AG04450 (cell line): ENCODE measurements at regions not wholly inside any gene's neighbourhood (a gene's known extent, or its start where the extent isn't known, plus 50 kb on each side); places are given as distances from the start of the nearest gene placed in this dataset.

Experiments used
- CTCF ChIA-PET: fragments of 300-600, 350-600 bp; formaldehyde crosslinking; extraction: SDS; loops from one replicate; lab custom pipeline; 2022; ENCODE audit warnings: antibody characterized with exemption, inconsistent platforms; lab: Charles Lee
- POLR2A ChIA-PET: fragments of 350-600 bp; formaldehyde crosslinking; extraction: SDS; loops from one replicate; lab custom pipeline; 2021; ENCODE audit warnings: antibody characterized with exemption, inconsistent platforms; lab: Yijun Ruan, JAX
- DNase-seq: peaks from one replicate; pipeline ENCODE4 v3.0.0-alpha.2; 2011; ENCODE audit warnings: low read depth, low spot score
- H3K27ac ChIP-seq: one replicate; pipeline ENCODE4 v1.5.1; 2012; ENCODE audit warnings: low read depth, low read length, control low read depth
- H3K27me3 ChIP-seq: one replicate; pipeline ENCODE4 v1.6.0; 2012; ENCODE audit warnings: low read length; ENCODE audit not compliant: control insufficient read depth, insufficient read depth
- H3K4me3 ChIP-seq: 2 replicates; pipeline ENCODE4 v1.5.1; 2011; ENCODE audit warnings: mild to moderate bottlenecking, low read depth, low read length, control low read depth
- H3K9me3 ChIP-seq: 2 replicates; pipeline ENCODE4 v1.5.1; 2012; ENCODE audit warnings: low read length; ENCODE audit not compliant: control insufficient read depth, insufficient read depth
- TF ChIP-seq, protein P1 (sequence below): IDR thresholded peaks from 2 replicates; pipeline ENCODE4 v1.5.1; 2011; ENCODE audit warnings: low read depth, low read length, control low read depth, inconsistent platforms

DNA sequence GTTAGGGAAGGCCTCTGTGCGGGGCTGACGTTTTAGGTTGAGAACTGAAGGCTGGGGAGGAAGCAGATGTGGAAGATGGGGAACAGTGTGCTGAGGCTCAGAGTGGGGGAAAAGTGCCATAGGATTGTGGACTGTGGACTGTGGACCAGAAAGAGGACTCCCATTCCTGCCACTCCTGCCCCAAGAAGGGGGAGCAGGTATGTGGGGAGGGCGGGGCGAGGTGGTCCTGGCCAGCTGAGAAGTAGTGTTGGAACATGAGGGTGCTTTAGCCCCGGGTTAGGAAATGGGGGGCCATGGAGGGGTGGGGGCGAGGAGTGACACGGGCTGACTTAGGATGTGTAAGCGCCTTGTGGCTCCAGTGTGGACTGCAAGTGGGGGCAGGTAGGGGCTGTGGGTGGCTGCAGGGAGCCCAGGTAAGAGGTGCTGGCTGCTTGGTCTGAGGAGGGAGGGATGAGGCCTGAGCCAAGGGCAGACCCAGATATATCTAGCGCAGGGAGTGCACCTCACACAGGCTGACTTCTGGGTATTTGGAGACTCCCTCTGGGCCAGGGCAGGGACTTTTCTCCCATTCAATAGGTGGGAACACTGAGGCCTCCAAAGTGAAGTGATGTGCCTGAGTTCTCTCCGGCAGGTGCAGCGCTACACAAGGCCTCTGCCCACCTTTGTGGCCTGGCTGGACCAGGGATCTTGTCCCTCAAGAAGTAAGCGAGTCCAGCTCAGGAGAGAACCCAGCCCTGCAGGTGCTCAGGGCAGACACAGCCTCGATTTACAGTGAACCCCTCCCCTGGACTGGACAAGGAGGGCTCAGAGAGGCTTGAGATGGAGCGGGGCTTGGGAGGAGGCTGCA, 76.6 kb upstream of the TOX2 start:
- peaks cover under 1% of the 10 kb centered on the region for H3K27me3 ChIP-seq
- DNase-seq = no peak
- H3K4me3 ChIP-seq = no peak overlapping the region
- POLR2A ChIA-PET = no interaction called here
- H3K9me3 ChIP-seq = no peaks in the 10 kb centered on the region
- H3K27ac ChIP-seq = no peak overlapping the region
- CTCF ChIA-PET = interaction anchor here (0.6 kb wide), 1 partner anchor 62 kb away, joined by 5 read pairs; no protein-coding TSS in a partner anchor
- TF ChIP-seq, protein P1, sequence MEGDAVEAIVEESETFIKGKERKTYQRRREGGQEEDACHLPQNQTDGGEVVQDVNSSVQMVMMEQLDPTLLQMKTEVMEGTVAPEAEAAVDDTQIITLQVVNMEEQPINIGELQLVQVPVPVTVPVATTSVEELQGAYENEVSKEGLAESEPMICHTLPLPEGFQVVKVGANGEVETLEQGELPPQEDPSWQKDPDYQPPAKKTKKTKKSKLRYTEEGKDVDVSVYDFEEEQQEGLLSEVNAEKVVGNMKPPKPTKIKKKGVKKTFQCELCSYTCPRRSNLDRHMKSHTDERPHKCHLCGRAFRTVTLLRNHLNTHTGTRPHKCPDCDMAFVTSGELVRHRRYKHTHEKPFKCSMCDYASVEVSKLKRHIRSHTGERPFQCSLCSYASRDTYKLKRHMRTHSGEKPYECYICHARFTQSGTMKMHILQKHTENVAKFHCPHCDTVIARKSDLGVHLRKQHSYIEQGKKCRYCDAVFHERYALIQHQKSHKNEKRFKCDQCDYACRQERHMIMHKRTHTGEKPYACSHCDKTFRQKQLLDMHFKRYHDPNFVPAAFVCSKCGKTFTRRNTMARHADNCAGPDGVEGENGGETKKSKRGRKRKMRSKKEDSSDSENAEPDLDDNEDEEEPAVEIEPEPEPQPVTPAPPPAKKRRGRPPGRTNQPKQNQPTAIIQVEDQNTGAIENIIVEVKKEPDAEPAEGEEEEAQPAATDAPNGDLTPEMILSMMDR = no peak

DNA sequence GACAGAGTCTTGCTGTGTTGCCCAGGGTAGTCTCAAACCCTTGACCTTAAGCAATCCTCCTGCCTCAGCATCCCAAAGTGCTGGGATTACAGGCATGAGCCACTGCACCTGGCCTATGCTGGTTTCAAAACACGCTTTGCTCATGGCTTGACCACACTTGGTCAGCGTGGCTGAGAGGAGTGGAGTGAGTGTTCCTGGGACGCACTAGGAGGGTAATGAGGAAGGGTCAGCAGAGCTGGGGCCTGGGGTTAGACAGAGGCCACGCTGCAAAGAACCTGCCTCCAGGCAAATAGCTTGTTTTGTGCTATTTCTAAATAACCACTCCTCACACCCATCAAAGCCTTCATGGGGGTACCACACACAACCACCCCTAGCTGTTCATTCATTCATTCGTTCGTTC, 77.9 kb upstream of the TOX2 start:
- H3K4me3 ChIP-seq = no peak overlapping the region
- H3K27me3 ChIP-seq = peaks cover 10% of the 10 kb centered on the region
- DNase-seq = no peak
- ChIA-PET CTCF (no interaction called here), POLR2A (no interaction called here)
- TF ChIP-seq, protein P1 = no peak
- H3K27ac ChIP-seq = no peak overlapping the region
- H3K9me3 ChIP-seq = no peaks in the 10 kb centered on the region

DNA sequence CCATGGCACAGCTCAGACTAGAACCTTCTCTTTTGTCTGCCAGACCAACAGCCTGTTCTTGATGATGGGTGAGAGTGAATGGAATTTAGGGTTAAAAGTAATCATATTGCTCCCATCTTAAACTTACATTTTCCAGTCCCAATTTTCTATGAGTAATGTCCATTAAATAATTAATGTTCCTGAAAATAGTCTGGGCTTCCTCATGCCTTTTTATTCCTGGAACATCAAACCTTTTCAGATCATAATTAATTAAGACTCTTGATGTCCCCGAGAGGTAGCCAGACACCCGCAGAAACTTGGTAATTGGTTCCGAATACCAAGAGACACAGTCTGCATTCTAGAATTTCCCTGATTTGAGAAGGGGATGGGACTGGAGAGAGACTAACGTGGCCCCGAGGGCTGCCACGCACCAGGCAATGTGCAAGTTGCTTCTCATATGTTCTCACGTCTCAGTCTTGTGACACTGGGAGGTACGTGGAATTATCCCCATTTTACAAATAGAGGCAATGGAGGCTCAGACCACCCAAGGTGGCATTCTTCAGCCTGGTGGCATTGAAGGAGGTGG, 78.6 kb upstream of the TOX2 start:
- TF ChIP-seq, protein P1 = no peak
- peaks cover 11% of the 10 kb centered on the region for H3K27me3 ChIP-seq
- H3K9me3 ChIP-seq = peaks cover 3% of the 10 kb centered on the region; the same call in 1 of the 2 replicates
- H3K27ac ChIP-seq = no peak overlapping the region
- ChIA-PET CTCF (interaction anchor here (2.2 kb wide), 1 partner anchor 86 kb away, joined by 5 read pairs; no protein-coding TSS in a partner anchor), POLR2A (no interaction called here)
- H3K4me3 ChIP-seq = no peak overlapping the region
- no peak for DNase-seq

DNA sequence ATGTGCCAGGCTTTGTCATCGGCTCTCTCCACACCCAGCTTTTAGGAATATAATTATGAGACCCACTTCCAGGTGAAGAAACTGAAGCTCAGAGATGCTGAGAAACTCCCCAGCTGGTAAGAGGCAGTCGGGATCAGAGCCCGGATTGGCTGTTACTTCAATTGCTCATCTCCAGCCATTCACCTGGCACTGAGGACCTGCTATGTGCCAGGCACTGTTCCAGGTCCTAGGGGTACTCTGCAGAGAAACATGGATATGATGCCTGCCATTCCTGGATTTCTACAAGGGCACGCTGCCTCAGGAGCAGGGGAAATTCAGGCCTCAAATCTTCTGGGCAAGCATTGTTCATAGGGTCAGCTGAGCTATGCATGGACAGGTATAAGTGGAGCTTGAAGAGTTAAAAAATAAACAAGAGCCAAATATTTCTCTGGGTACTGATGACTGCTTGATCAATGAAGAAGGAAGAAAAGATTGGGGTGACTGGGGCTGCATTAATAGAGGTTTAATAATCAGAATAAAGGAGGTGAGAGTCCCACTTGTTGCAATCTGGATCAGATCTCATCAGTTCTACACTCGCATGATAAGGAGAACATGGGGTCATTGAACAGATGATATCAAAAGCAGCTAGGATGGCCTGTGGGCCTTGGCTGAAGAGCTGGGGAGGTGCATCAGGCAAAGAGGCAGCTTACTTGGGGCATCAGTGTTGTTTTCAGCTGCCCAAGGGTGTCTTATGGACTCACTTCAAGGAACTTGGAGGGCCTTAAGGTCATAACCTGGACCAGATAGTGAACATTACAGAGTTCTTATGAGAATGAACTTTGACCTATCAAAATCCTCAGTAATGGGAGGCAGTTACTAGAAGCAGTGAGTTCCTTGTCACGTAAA, 80.9 kb upstream of the TOX2 start:
- Histone ChIP-seq H3K27ac (no peak overlapping the region), H3K4me3 (no peak overlapping the region), H3K27me3 (peaks cover 17% of the 10 kb centered on the region), H3K9me3 (peaks cover 11% of the 10 kb centered on the region)
- TF ChIP-seq, protein P1 = no peak
- CTCF ChIA-PET = interaction anchor here (2.2 kb wide), 1 partner anchor 84 kb away, joined by 5 read pairs; no protein-coding TSS in a partner anchor
- DNase-seq = no peak
- POLR2A ChIA-PET = no interaction called here
